C4-2B (cell line): ENCODE measurements at regions not wholly inside any gene's neighbourhood (a gene's known extent, or its start where the extent isn't known, plus 50 kb on each side); places are given as distances from the start of the nearest gene placed in this dataset.

Experiments used
- ZFX ChIP-seq: fragments of 450-650 bp; IDR thresholded peaks from 2 replicates; pipeline ENCODE4 v1.6.1; 2017
- TF ChIP-seq, protein P1 (sequence below): fragments of 450-650 bp; conservative IDR thresholded peaks from 2 replicates; pipeline ENCODE4 v1.5.1; 2017; ENCODE audit warnings: mild to moderate bottlenecking

DNA sequence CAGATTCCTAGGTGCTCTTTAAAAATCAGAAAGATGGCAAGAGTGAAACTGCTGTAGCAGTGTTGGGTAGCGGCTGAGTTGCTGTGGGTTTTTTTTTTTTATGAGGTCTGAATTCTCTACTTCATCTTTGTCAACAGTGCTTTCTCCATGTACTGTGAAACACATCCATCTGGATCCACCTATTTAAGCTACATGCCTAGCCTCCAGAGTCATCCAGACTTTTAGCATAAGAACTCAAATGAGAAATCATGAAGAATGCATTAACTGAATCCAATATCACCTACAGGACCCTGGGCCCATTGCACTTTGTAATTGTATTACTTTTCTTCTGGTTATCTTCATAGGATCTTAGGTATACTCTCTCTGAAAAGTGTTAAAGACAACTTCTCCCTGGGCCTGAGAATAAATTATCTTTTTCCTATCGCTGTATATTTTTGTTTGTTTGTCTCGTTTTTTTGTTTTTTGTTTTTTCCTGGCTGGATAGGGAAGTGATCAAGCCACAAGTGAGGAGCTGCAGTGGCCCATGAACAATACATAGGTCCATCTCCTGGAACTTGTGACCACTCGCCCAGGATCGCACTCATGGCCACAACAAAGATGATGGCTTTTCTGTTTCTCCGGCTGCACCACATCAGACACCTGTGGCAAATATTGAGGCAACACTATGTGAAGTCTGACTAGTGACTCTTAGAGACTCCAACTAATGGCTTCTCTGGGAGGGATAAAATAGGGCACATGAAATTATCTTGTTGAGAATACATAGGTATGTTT lies 609.9 kb upstream of the AGTR1 start:
- TF ChIP-seq, protein P1, sequence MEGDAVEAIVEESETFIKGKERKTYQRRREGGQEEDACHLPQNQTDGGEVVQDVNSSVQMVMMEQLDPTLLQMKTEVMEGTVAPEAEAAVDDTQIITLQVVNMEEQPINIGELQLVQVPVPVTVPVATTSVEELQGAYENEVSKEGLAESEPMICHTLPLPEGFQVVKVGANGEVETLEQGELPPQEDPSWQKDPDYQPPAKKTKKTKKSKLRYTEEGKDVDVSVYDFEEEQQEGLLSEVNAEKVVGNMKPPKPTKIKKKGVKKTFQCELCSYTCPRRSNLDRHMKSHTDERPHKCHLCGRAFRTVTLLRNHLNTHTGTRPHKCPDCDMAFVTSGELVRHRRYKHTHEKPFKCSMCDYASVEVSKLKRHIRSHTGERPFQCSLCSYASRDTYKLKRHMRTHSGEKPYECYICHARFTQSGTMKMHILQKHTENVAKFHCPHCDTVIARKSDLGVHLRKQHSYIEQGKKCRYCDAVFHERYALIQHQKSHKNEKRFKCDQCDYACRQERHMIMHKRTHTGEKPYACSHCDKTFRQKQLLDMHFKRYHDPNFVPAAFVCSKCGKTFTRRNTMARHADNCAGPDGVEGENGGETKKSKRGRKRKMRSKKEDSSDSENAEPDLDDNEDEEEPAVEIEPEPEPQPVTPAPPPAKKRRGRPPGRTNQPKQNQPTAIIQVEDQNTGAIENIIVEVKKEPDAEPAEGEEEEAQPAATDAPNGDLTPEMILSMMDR: no peak
- no peak for TF ChIP-seq ZFX
